ENCODE measurements at regions not wholly inside any gene's neighbourhood (a gene's known extent, or its start where the extent isn't known, plus 50 kb on each side); places are given as distances from the start of the nearest gene placed in this dataset.

DNA sequence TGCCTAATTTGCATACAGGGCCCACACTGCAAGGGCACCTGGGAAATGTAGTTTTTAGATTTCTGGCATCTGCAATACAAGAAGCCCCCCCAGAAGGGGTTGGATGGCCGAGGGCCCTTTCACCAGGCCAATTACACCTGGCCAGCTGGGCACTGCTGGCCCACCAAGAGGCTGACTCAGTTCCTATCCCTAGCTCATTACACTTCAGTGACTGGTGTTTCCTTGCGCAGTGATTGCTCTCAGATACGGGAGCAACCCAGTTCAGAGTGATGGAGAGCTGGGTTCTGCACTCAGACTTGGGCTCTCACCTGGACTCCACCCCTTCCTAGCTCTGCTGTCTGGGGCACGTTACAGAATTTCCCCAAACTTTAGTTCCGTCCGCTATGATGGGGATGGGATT lies 81.1 kb upstream of the SHANK2 start:
- no peaks in the 10 kb centered on the region for H3K36me3 ChIP-seq (ENCODE audit: control insufficient read depth in 3 of 3, insufficient read depth in 2 of 3, low read depth in 1 of 3, low read length in 3 of 3)
- WGBS, 3 donors, result 85 to 89% (median 86%) methylated on average over 6 of the region's 6 CpGs
- DNase-seq, result no peak
- no peak for FAIRE-seq
- H3K27me3 ChIP-seq (ENCODE audit: control insufficient read depth in 3 of 3, insufficient read depth in 3 of 3, low read length in 3 of 3), result no peaks in the 10 kb centered on the region
- H3K9me3 ChIP-seq (ENCODE audit: control insufficient read depth in 2 of 2, insufficient read depth in 1 of 2, low read depth in 1 of 2, low read length in 1 of 2), result peaks cover 0 to 6% of the 10 kb centered on the region in 2 donors
- H3K4me3 ChIP-seq (ENCODE audit: low read depth in 1 of 3, low read length in 3 of 3), result no peak overlapping the region
- no peaks in the 10 kb centered on the region for H3K4me1 ChIP-seq (ENCODE audit: control insufficient read depth in 3 of 3, insufficient read depth in 2 of 3, low read depth in 1 of 3, low read length in 2 of 3)
- H3K27ac ChIP-seq (ENCODE audit: low read depth in 1 of 3, low read length in 2 of 3), result no peak overlapping the region

GRCh38 chr11:71332447-71332846 lies 80.1 kb upstream of the SHANK2 start:
- Histone ChIP-seq H3K9me3 (ENCODE audit: control insufficient read depth in 2 of 2, insufficient read depth in 1 of 2, low read depth in 1 of 2, low read length in 1 of 2) (peaks cover 0 to 6% of the 10 kb centered on the region in 2 donors), H3K4me1 (ENCODE audit: control insufficient read depth in 3 of 3, insufficient read depth in 2 of 3, low read depth in 1 of 3, low read length in 2 of 3) (no peaks in the 10 kb centered on the region), H3K36me3 (ENCODE audit: control insufficient read depth in 3 of 3, insufficient read depth in 2 of 3, low read depth in 1 of 3, low read length in 3 of 3) (no peaks in the 10 kb centered on the region), H3K4me3 (ENCODE audit: low read depth in 1 of 3, low read length in 3 of 3) (no peak overlapping the region), H3K27ac (ENCODE audit: low read depth in 1 of 3, low read length in 2 of 3) (no peak overlapping the region), H3K27me3 (ENCODE audit: control insufficient read depth in 3 of 3, insufficient read depth in 3 of 3, low read length in 3 of 3) (no peaks in the 10 kb centered on the region)
- DNase-seq, result no peak
- FAIRE-seq, result no peak
- 89 to 92% (median 90%) methylated on average over 5 of the region's 5 CpGs for WGBS, 3 donors

DNA sequence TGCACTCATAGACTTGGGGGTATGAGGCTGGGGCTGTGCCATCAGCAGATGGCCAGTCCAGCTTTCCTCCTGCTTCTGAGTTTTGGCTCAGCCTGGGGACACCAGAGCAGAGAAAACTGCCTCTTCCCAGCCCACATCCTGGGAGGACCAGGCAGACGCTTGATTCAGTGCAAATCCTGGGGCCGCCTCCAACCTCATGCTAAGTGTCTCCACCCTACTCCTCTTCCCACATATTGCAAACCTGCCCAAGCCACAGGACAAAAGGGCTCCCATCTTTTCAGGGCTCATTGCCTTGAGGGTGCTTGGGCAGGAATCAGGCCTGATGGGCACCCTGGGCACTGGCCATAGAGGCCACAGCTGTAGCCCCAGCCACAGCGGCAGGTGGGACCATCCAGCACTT lies 79.7 kb upstream of the SHANK2 start:
- no peak overlapping the region for H3K4me3 ChIP-seq (ENCODE audit: low read depth in 1 of 3, low read length in 3 of 3)
- no peaks in the 10 kb centered on the region for H3K36me3 ChIP-seq (ENCODE audit: control insufficient read depth in 3 of 3, insufficient read depth in 2 of 3, low read depth in 1 of 3, low read length in 3 of 3)
- H3K27me3 ChIP-seq (ENCODE audit: control insufficient read depth in 3 of 3, insufficient read depth in 3 of 3, low read length in 3 of 3), result no peaks in the 10 kb centered on the region
- DNase-seq (no peak), FAIRE-seq (no peak)
- WGBS, 3 donors, result 90 to 92% (median 91%) methylated on average over 3 of the region's 3 CpGs
- no peak overlapping the region for H3K27ac ChIP-seq (ENCODE audit: low read depth in 1 of 3, low read length in 2 of 3)
- peaks cover 0 to 6% of the 10 kb centered on the region in 2 donors for H3K9me3 ChIP-seq (ENCODE audit: control insufficient read depth in 2 of 2, insufficient read depth in 1 of 2, low read depth in 1 of 2, low read length in 1 of 2)
- no peaks in the 10 kb centered on the region for H3K4me1 ChIP-seq (ENCODE audit: control insufficient read depth in 3 of 3, insufficient read depth in 2 of 3, low read depth in 1 of 3, low read length in 2 of 3)

- Histone ChIP-seq H3K27me3 (ENCODE audit: control insufficient read depth in 3 of 3, insufficient read depth in 3 of 3, low read length in 3 of 3) (no peaks in the 10 kb centered on the region), H3K4me1 (ENCODE audit: control insufficient read depth in 3 of 3, insufficient read depth in 2 of 3, low read depth in 1 of 3, low read length in 2 of 3) (no peaks in the 10 kb centered on the region), H3K27ac (ENCODE audit: low read depth in 1 of 3, low read length in 2 of 3) (no peak overlapping the region), H3K36me3 (ENCODE audit: control insufficient read depth in 3 of 3, insufficient read depth in 2 of 3, low read depth in 1 of 3, low read length in 3 of 3) (no peaks in the 10 kb centered on the region), H3K9me3 (ENCODE audit: control insufficient read depth in 2 of 2, insufficient read depth in 1 of 2, low read depth in 1 of 2, low read length in 1 of 2) (peaks cover 0 to 6% of the 10 kb centered on the region in 2 donors), H3K4me3 (ENCODE audit: low read depth in 1 of 3, low read length in 3 of 3) (no peak overlapping the region)
- WGBS, 3 donors, result 60 to 82% (median 72%) methylated on average over 2 to 3 of the region's 3 CpGs
- no peak for FAIRE-seq
- no peak for DNase-seq
Observed at GRCh38 chr11:71331631-71332030, 79.3 kb upstream of the SHANK2 start.

GRCh38 chr11:71330996-71331395 lies 78.6 kb upstream of the SHANK2 start:
- Histone ChIP-seq H3K27me3 (ENCODE audit: control insufficient read depth in 3 of 3, insufficient read depth in 3 of 3, low read length in 3 of 3) (no peaks in the 10 kb centered on the region), H3K27ac (ENCODE audit: low read depth in 1 of 3, low read length in 2 of 3) (no peak overlapping the region), H3K4me1 (ENCODE audit: control insufficient read depth in 3 of 3, insufficient read depth in 2 of 3, low read depth in 1 of 3, low read length in 2 of 3) (no peaks in the 10 kb centered on the region), H3K4me3 (ENCODE audit: low read depth in 1 of 3, low read length in 3 of 3) (no peak overlapping the region), H3K36me3 (ENCODE audit: control insufficient read depth in 3 of 3, insufficient read depth in 2 of 3, low read depth in 1 of 3, low read length in 3 of 3) (no peaks in the 10 kb centered on the region), H3K9me3 (ENCODE audit: control insufficient read depth in 2 of 2, insufficient read depth in 1 of 2, low read depth in 1 of 2, low read length in 1 of 2) (peaks cover 0 to 6% of the 10 kb centered on the region in 2 donors)
- WGBS, 3 donors, result 88 to 94% (median 92%) methylated on average over 3 of the region's 3 CpGs
- FAIRE-seq (no peak), DNase-seq (no peak)

DNA sequence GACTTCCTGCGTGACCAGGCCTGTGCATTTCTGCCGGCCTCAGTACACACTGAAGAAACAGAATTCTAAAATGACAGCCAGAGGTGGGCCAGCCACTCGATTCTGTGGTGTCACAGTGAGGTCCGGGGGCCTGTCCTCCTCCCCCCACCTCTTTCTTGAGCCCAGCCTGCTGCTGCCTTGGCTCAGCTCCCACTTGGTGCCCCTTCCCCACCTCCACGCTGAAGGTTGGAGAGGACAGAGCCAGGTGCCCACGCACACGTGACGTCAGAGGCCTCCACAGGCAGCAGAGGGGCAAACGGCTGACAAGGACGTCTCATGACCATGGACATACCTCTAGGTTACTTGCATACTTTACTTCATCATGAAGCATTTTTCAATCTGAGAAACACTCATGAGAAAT lies 78.0 kb upstream of the SHANK2 start:
- Histone ChIP-seq H3K4me3 (ENCODE audit: low read depth in 1 of 3, low read length in 3 of 3) (no peak overlapping the region), H3K36me3 (ENCODE audit: control insufficient read depth in 3 of 3, insufficient read depth in 2 of 3, low read depth in 1 of 3, low read length in 3 of 3) (no peaks in the 10 kb centered on the region), H3K4me1 (ENCODE audit: control insufficient read depth in 3 of 3, insufficient read depth in 2 of 3, low read depth in 1 of 3, low read length in 2 of 3) (no peaks in the 10 kb centered on the region), H3K27ac (ENCODE audit: low read depth in 1 of 3, low read length in 2 of 3) (no peak overlapping the region), H3K9me3 (ENCODE audit: control insufficient read depth in 2 of 2, insufficient read depth in 1 of 2, low read depth in 1 of 2, low read length in 1 of 2) (peaks cover 0 to 6% of the 10 kb centered on the region in 2 donors), H3K27me3 (ENCODE audit: control insufficient read depth in 3 of 3, insufficient read depth in 3 of 3, low read length in 3 of 3) (no peaks in the 10 kb centered on the region)
- DNase-seq, result no peak
- 85 to 91% (median 87%) methylated on average over 10 of the region's 10 CpGs for WGBS, 3 donors
- no peak for FAIRE-seq

GRCh38 chr11:71329786-71330185 lies 77.4 kb upstream of the SHANK2 start:
- FAIRE-seq (no peak), DNase-seq (no peak)
- WGBS, 3 donors, result 81 to 89% (median 82%) methylated on average over 5 of the region's 5 CpGs
- H3K36me3 ChIP-seq (ENCODE audit: control insufficient read depth in 3 of 3, insufficient read depth in 2 of 3, low read depth in 1 of 3, low read length in 3 of 3), result no peaks in the 10 kb centered on the region
- peaks cover 0 to 6% of the 10 kb centered on the region in 2 donors for H3K9me3 ChIP-seq (ENCODE audit: control insufficient read depth in 2 of 2, insufficient read depth in 1 of 2, low read depth in 1 of 2, low read length in 1 of 2)
- H3K27me3 ChIP-seq (ENCODE audit: control insufficient read depth in 3 of 3, insufficient read depth in 3 of 3, low read length in 3 of 3), result no peaks in the 10 kb centered on the region
- H3K4me1 ChIP-seq (ENCODE audit: control insufficient read depth in 3 of 3, insufficient read depth in 2 of 3, low read depth in 1 of 3, low read length in 2 of 3), result no peaks in the 10 kb centered on the region
- H3K4me3 ChIP-seq (ENCODE audit: low read depth in 1 of 3, low read length in 3 of 3), result no peak overlapping the region
- H3K27ac ChIP-seq (ENCODE audit: low read depth in 1 of 3, low read length in 2 of 3), result no peak overlapping the region

DNA sequence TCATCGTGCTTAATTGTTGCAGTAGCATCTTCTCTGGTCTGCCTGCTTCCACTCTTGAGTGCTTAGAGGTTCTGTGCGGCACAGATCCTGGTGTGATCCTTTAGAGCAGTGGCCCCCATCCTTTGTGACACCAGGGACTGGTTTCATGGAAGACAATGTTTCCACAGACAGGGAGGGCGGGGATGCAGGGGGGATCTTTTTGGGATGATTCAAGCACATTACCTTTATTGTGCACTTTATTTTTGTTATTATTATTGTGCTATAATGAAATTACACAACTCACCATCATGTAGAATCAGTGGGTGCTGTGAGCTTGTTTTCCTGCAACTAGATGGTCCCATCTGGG lies 76.8 kb upstream of the SHANK2 start:
- Histone ChIP-seq H3K4me3 (ENCODE audit: low read depth in 1 of 3, low read length in 3 of 3) (no peak overlapping the region), H3K27me3 (ENCODE audit: control insufficient read depth in 3 of 3, insufficient read depth in 3 of 3, low read length in 3 of 3) (no peaks in the 10 kb centered on the region), H3K4me1 (ENCODE audit: control insufficient read depth in 3 of 3, insufficient read depth in 2 of 3, low read depth in 1 of 3, low read length in 2 of 3) (no peaks in the 10 kb centered on the region), H3K36me3 (ENCODE audit: control insufficient read depth in 3 of 3, insufficient read depth in 2 of 3, low read depth in 1 of 3, low read length in 3 of 3) (no peaks in the 10 kb centered on the region), H3K9me3 (ENCODE audit: control insufficient read depth in 2 of 2, insufficient read depth in 1 of 2, low read depth in 1 of 2, low read length in 1 of 2) (peaks cover 0 to 6% of the 10 kb centered on the region in 2 donors), H3K27ac (ENCODE audit: low read depth in 1 of 3, low read length in 2 of 3) (no peak overlapping the region)
- 59 to 81% (median 71%) methylated on average over 3 of the region's 3 CpGs for WGBS, 3 donors
- FAIRE-seq (no peak), DNase-seq (no peak)

- Histone ChIP-seq H3K4me1 (ENCODE audit: control insufficient read depth in 3 of 3, insufficient read depth in 2 of 3, low read depth in 1 of 3, low read length in 2 of 3) (no peaks in the 10 kb centered on the region), H3K27ac (ENCODE audit: low read depth in 1 of 3, low read length in 2 of 3) (no peak overlapping the region), H3K27me3 (ENCODE audit: control insufficient read depth in 3 of 3, insufficient read depth in 3 of 3, low read length in 3 of 3) (no peaks in the 10 kb centered on the region), H3K36me3 (ENCODE audit: control insufficient read depth in 3 of 3, insufficient read depth in 2 of 3, low read depth in 1 of 3, low read length in 3 of 3) (no peaks in the 10 kb centered on the region), H3K9me3 (ENCODE audit: control insufficient read depth in 2 of 2, insufficient read depth in 1 of 2, low read depth in 1 of 2, low read length in 1 of 2) (no peaks in the 10 kb centered on the region), H3K4me3 (ENCODE audit: low read depth in 1 of 3, low read length in 3 of 3) (no peak overlapping the region)
- FAIRE-seq (no peak), DNase-seq (no peak)
- 81 to 86% (median 84%) methylated on average over 20 of the region's 20 CpGs for WGBS, 3 donors
Observed at GRCh38 chr11:71327156-71328085, 75.0 kb upstream of the SHANK2 start.
